Activated B cell treated with CpG ODN at 0.5 μM for 24 hours (primary cell): ENCODE measurements at regions not wholly inside any gene's neighbourhood (a gene's known extent, or its start where the extent isn't known, plus 50 kb on each side); places are given as distances from the start of the nearest gene placed in this dataset.

Experiments used
- ATAC-seq: fragments of 200-7000 bp; cut with Tn5 transposase; one replicate; pipeline ENCODE4 v1.10.0; 2021; ENCODE audit warnings: low read depth, mild to moderate bottlenecking, moderate library complexity
- CTCF ChIA-PET: fragments of 350-600 bp; sonication (Branson Sonifier 250); formaldehyde crosslinking; loops from one replicate; lab custom pipeline; 2021; ENCODE audit warnings: antibody characterized with exemption; lab: Charles Lee
- POLR2A ChIA-PET: fragments of 350-600 bp; sonication (Branson Sonifier 250); formaldehyde crosslinking; loops from one replicate; lab custom pipeline; 2021; ENCODE audit warnings: antibody characterized with exemption; lab: Charles Lee
- DNase-seq: peaks from one replicate; pipeline ENCODE4 v3.0.0; 2022
- H3K27ac Mint-ChIP-seq: one replicate; pipeline ENCODE4 v1.8.0; 2020; ENCODE audit warnings: mixed read lengths
- H3K27me3 Mint-ChIP-seq: one replicate; pipeline ENCODE4 v1.8.0; 2021; ENCODE audit warnings: mixed read lengths
- H3K36me3 Mint-ChIP-seq: one replicate; pipeline ENCODE4 v1.8.0; 2021; ENCODE audit warnings: low read depth, mixed read lengths
- H3K4me1 Mint-ChIP-seq: one replicate; pipeline ENCODE4 v1.8.0; 2021; ENCODE audit warnings: mixed read lengths
- H3K4me3 Mint-ChIP-seq: one replicate; pipeline ENCODE4 v1.8.0; 2020; ENCODE audit warnings: mild to moderate bottlenecking, mixed read lengths
- H3K9me3 Mint-ChIP-seq: one replicate; pipeline ENCODE4 v1.8.0; 2020; ENCODE audit warnings: mixed read lengths
- intact Hi-C: fragments of 100-400 bp; cut with micrococcal nuclease; formaldehyde crosslinking; loops from one replicate; pipeline ENCODE4 v1.15.1; 2024
- TF ChIP-seq, protein P1 (sequence below): fragments of 200-600 bp; IDR thresholded peaks from one replicate; pipeline ENCODE4 v1.8.0; 2022; ENCODE audit warnings: antibody characterized with exemption, mild to moderate bottlenecking

DNA sequence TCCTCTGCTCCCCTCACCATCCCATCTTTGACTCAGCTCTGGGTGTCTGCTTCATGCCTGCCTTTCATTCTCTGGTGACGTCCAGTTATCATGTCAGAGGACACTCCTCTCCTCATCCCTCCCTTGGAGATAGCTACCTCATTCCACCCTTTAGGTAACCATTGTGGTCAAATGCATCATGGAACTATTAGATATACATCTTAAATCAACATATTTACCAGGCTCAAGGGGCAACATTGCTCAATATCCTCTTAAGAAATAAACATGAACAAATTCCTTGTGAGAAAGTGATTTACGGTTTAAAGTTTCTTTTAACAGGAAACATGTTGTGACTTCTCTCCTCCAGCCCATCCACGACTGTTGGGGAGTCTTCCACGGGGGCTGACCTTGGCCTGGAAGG lies 511.6 kb upstream of the IGFBP3 start:
- Mint-ChIP-seq H3K27ac (no peak overlapping the region), H3K9me3 (peaks cover 10% of the 10 kb centered on the region), H3K27me3 (no peaks in the 10 kb centered on the region), H3K4me1 (no peaks in the 10 kb centered on the region), H3K4me3 (no peak overlapping the region), H3K36me3 (no peaks in the 10 kb centered on the region)
- ATAC-seq, result no peak
- POLR2A ChIA-PET, result no interaction called here
- CTCF ChIA-PET, result no interaction called here
- TF ChIP-seq, protein P1, sequence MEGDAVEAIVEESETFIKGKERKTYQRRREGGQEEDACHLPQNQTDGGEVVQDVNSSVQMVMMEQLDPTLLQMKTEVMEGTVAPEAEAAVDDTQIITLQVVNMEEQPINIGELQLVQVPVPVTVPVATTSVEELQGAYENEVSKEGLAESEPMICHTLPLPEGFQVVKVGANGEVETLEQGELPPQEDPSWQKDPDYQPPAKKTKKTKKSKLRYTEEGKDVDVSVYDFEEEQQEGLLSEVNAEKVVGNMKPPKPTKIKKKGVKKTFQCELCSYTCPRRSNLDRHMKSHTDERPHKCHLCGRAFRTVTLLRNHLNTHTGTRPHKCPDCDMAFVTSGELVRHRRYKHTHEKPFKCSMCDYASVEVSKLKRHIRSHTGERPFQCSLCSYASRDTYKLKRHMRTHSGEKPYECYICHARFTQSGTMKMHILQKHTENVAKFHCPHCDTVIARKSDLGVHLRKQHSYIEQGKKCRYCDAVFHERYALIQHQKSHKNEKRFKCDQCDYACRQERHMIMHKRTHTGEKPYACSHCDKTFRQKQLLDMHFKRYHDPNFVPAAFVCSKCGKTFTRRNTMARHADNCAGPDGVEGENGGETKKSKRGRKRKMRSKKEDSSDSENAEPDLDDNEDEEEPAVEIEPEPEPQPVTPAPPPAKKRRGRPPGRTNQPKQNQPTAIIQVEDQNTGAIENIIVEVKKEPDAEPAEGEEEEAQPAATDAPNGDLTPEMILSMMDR, result no peak
- no peak for DNase-seq
- intact Hi-C loops, result no loop called here

DNA sequence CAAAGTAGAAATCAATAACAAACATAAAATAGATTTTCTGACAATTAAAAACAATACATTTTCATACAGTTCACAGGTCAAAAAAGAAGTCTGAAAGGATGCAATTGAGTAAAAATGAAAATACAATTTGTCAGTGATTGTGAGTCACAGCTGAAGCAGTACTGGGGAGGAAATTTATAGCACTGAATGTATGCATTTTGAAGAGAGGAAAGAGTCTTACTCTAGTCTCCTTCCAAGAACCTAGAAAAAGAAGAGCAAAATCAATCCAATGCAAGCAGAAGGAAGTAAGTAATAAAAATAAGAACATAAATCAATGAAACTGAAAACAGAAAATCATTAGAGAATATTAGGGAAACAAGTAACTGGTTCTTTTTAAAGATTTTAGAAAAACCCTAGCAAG lies 507.2 kb upstream of the IGFBP3 start:
- Mint-ChIP-seq H3K27ac (no peak overlapping the region), H3K4me1 (no peaks in the 10 kb centered on the region), H3K4me3 (no peak overlapping the region), H3K36me3 (no peaks in the 10 kb centered on the region), H3K27me3 (no peaks in the 10 kb centered on the region), H3K9me3 (peaks cover 2% of the 10 kb centered on the region)
- TF ChIP-seq, protein P1, result no peak
- no peak for DNase-seq
- intact Hi-C loops, result no loop called here
- CTCF ChIA-PET, result no interaction called here
- ATAC-seq, result no peak
- POLR2A ChIA-PET, result no interaction called here

GRCh38 chr7:46424934-46425333 lies 503.9 kb upstream of the IGFBP3 start:
- intact Hi-C loops, result no loop called here
- Mint-ChIP-seq H3K9me3 (no peaks in the 10 kb centered on the region), H3K27me3 (no peaks in the 10 kb centered on the region)

DNA sequence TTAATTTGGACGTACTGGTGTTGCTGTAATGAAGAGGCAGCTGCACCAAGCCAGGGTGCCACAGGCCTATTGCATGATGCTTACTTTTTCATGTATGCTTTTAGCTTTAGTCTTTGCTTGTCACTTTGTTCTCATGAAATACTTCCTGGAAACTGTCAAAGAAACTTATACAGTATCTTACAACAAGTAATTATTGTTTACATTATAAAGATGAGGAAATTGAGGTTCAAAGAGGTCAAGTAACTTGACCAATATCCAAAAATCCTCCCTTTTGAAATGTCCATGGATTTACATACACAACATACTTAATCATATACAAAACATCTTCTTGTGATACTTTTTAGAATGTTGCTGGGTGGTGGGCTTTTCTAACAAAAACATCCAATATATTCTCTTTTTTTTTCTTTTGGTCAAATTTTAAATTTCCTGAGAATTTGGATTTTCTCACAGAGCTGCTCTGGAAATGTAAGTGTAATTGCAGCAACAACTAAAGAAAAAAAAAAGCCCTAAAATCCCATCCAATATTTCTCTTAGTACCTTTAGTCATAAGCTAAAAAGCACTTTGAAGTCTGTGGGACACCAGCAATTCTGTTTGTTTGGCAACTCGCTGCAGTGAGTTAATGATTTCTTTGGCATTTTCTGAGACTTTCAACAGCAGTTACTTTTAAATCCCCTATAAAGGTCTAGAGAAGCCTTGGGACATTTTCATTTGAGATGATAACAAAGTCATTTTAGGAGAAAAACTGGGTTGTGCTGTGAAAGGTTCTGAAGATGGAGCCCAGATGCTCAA lies 500.6 kb upstream of the IGFBP3 start:
- H3K36me3 Mint-ChIP-seq, result no peaks in the 10 kb centered on the region
- intact Hi-C loops, result no loop called here
- CTCF ChIA-PET, result no interaction called here

More at GRCh38 chr7:46424934-46425333, 503.9 kb upstream of the IGFBP3 start:
- ATAC-seq (no peak), DNase-seq (no peak)
- ChIA-PET CTCF (no interaction called here), POLR2A (no interaction called here)
- Mint-ChIP-seq H3K4me3 (no peak overlapping the region), H3K4me1 (no peaks in the 10 kb centered on the region), H3K27ac (no peak overlapping the region), H3K36me3 (no peaks in the 10 kb centered on the region)
- TF ChIP-seq, protein P1, result no peak

GRCh38 chr7:46414946-46415345 lies 493.9 kb upstream of the IGFBP3 start:
- intact Hi-C loops, result no loop called here
- ATAC-seq, result no peak
- no peaks in the 10 kb centered on the region for H3K27me3 Mint-ChIP-seq

More for the DNA sequence above, 500.6 kb upstream of the IGFBP3 start:
- ATAC-seq (no peak), DNase-seq (no peak)
- TF ChIP-seq, protein P1, result no peak
- Mint-ChIP-seq H3K4me3 (no peak overlapping the region), H3K4me1 (no peaks in the 10 kb centered on the region), H3K9me3 (no peaks in the 10 kb centered on the region), H3K27me3 (no peaks in the 10 kb centered on the region), H3K27ac (no peak overlapping the region)
- POLR2A ChIA-PET, result no interaction called here

More at GRCh38 chr7:46414946-46415345, 493.9 kb upstream of the IGFBP3 start:
- H3K27ac Mint-ChIP-seq, result no peak overlapping the region
- no peaks in the 10 kb centered on the region for H3K4me1 Mint-ChIP-seq
- DNase-seq, result no peak
- TF ChIP-seq, protein P1, result no peak
- CTCF ChIA-PET, result no interaction called here
- H3K4me3 Mint-ChIP-seq, result no peak overlapping the region
- no peaks in the 10 kb centered on the region for H3K36me3 Mint-ChIP-seq
- H3K9me3 Mint-ChIP-seq, result no peaks in the 10 kb centered on the region
- POLR2A ChIA-PET, result no interaction called here
